ENCODE measurements at regions not wholly inside any gene's neighbourhood (a gene's known extent, or its start where the extent isn't known, plus 50 kb on each side); places are given as distances from the start of the nearest gene placed in this dataset.

- no peak overlapping the region for H3K4me3 ChIP-seq (ENCODE audit: low read depth, low read length)
- TF ChIP-seq CTCF (IDR thresholded peaks at IDR 0.05; ENCODE audit: low read depth, low read length) = no peak
- in situ Hi-C loops (cut with HindIII; ENCODE audit: low sequenced_read_pairs) = no loop called here
- DNase-seq (ENCODE audit: low read depth, low spot score) = no peak
Observed at GRCh38 chr1:38312753-38313152, 266.2 kb upstream of the POU3F1 start.

GRCh38 chr1:38310079-38310478, 263.5 kb upstream of the POU3F1 start:
- TF ChIP-seq CTCF (IDR thresholded peaks at IDR 0.05; ENCODE audit: low read depth, low read length) = no peak
- DNase-seq (ENCODE audit: low read depth, low spot score) = no peak
- no peak overlapping the region for H3K4me3 ChIP-seq (ENCODE audit: low read depth, low read length)
- in situ Hi-C loops (cut with HindIII; ENCODE audit: low sequenced_read_pairs) = no loop called here

- no peak overlapping the region for H3K4me3 ChIP-seq (ENCODE audit: low read depth, low read length)
- no peak for DNase-seq (ENCODE audit: low read depth, low spot score)
- in situ Hi-C loops (cut with HindIII; ENCODE audit: low sequenced_read_pairs) = no loop called here
- no peak for TF ChIP-seq CTCF (IDR thresholded peaks at IDR 0.05; ENCODE audit: low read depth, low read length)
Observed at GRCh38 chr1:38308780-38309179, 262.2 kb upstream of the POU3F1 start.

GRCh38 chr1:38305666-38306065, 259.1 kb upstream of the POU3F1 start:
- no peak for DNase-seq (ENCODE audit: low read depth, low spot score)
- TF ChIP-seq CTCF (IDR thresholded peaks at IDR 0.05; ENCODE audit: low read depth, low read length) = no peak
- in situ Hi-C loops (cut with HindIII; ENCODE audit: low sequenced_read_pairs) = no loop called here
- H3K4me3 ChIP-seq (ENCODE audit: low read depth, low read length) = no peak overlapping the region

- no peak overlapping the region for H3K4me3 ChIP-seq (ENCODE audit: low read depth, low read length)
- TF ChIP-seq CTCF (IDR thresholded peaks at IDR 0.05; ENCODE audit: low read depth, low read length) = no peak
- DNase-seq (ENCODE audit: low read depth, low spot score) = no peak
- in situ Hi-C loops (cut with HindIII; ENCODE audit: low sequenced_read_pairs) = no loop called here
Observed at GRCh38 chr1:38303843-38304242, 257.2 kb upstream of the POU3F1 start.

GRCh38 chr1:38301040-38301439, 254.4 kb upstream of the POU3F1 start:
- DNase-seq (ENCODE audit: low read depth, low spot score) = no peak
- no peak for TF ChIP-seq CTCF (IDR thresholded peaks at IDR 0.05; ENCODE audit: low read depth, low read length)
- H3K4me3 ChIP-seq (ENCODE audit: low read depth, low read length) = no peak overlapping the region
- in situ Hi-C loops (cut with HindIII; ENCODE audit: low sequenced_read_pairs) = no loop called here

- in situ Hi-C loops (cut with HindIII; ENCODE audit: low sequenced_read_pairs) = no loop called here
- no peak for TF ChIP-seq CTCF (IDR thresholded peaks at IDR 0.05; ENCODE audit: low read depth, low read length)
- H3K4me3 ChIP-seq (ENCODE audit: low read depth, low read length) = no peak overlapping the region
- DNase-seq (ENCODE audit: low read depth, low spot score) = no peak
Observed at GRCh38 chr1:38300616-38301015, 254.0 kb upstream of the POU3F1 start.

All from astrocyte of the spinal cord (primary cell).